Astrocyte (in vitro differentiated cells and primary cell): ENCODE measurements at regions not wholly inside any gene's neighbourhood (a gene's known extent, or its start where the extent isn't known, plus 50 kb on each side); places are given as distances from the start of the nearest gene placed in this dataset.

Source experiments
- CTCF ChIP-seq: IDR thresholded peaks from 2 replicates; pipeline ENCODE4 v1.5.1; 2011; ENCODE audit warnings: low read depth, mild to moderate bottlenecking, inconsistent platforms, low read length, moderate library complexity; ENCODE audit not compliant: insufficient read depth
- EZH2 ChIP-seq: IDR thresholded peaks from 2 replicates; pipeline ENCODE4 v1.6.1; 2012; ENCODE audit warnings: mild to moderate bottlenecking, low read length, inconsistent platforms; ENCODE audit not compliant: insufficient read depth

DNA sequence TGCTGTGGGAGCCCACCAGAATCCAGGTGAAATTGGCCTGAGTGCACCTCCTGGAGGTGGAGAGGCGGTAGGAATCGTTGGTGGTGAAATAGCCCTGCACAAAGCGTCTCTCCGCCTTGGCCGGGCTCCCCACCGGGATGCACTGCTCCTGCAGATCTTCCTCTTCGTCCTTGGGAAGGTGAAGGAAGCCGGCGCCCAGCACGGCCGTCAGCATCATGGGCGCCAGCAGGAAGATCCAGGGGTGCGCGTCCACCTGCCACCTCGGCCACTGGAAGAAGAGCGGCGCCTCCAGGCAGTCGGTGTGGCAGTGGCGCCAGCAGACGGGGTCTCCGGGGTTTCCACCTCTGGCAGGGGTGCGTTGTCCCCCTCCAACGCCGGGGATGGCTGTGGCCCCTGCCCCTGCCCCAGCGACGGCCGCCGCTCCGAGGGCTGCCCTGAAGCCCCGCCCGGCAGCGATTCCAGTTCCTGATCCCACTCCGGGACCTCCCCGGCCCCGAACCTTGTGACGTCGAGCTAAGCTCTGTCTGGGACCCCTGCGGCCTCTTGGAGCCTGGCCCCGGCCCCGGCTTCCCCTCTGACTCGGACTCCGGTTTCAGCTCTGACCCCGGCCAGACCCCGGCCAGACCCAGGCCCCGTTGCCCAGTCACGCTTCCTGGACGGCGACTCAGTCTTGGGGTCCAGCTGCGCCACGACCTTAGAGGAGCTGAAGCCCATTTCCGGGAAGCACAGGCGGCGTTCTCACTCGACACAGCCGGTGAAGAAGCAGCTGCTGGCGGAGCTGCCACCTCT is 91.9 kb downstream of the CD164 start:
- TF ChIP-seq CTCF = no peak
- TF ChIP-seq EZH2 = no peak
